Fibroblast of villous mesenchyme (primary cell): ENCODE measurements at regions not wholly inside any gene's neighbourhood (a gene's known extent, or its start where the extent isn't known, plus 50 kb on each side); places are given as distances from the start of the nearest gene placed in this dataset.

Experiments
- DNase-seq: peaks from one replicate; pipeline ENCODE4 v3.0.0-alpha.2; 2010; ENCODE audit warnings: low read depth
- H3K4me3 ChIP-seq: 2 replicates; pipeline ENCODE4 v1.5.1; 2011; ENCODE audit warnings: low read depth, mild to moderate bottlenecking, low read length
- TF ChIP-seq, protein P1 (sequence below): IDR thresholded peaks from 2 replicates; pipeline ENCODE4 v1.5.1; 2012; ENCODE audit warnings: low read depth, mild to moderate bottlenecking, low read length; ENCODE audit not compliant: insufficient read depth

- no peak for DNase-seq
- TF ChIP-seq, protein P1, sequence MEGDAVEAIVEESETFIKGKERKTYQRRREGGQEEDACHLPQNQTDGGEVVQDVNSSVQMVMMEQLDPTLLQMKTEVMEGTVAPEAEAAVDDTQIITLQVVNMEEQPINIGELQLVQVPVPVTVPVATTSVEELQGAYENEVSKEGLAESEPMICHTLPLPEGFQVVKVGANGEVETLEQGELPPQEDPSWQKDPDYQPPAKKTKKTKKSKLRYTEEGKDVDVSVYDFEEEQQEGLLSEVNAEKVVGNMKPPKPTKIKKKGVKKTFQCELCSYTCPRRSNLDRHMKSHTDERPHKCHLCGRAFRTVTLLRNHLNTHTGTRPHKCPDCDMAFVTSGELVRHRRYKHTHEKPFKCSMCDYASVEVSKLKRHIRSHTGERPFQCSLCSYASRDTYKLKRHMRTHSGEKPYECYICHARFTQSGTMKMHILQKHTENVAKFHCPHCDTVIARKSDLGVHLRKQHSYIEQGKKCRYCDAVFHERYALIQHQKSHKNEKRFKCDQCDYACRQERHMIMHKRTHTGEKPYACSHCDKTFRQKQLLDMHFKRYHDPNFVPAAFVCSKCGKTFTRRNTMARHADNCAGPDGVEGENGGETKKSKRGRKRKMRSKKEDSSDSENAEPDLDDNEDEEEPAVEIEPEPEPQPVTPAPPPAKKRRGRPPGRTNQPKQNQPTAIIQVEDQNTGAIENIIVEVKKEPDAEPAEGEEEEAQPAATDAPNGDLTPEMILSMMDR: no peak
- H3K4me3 ChIP-seq: no peak overlapping the region
Observed at GRCh38 chrX:42260854-42261253, 337.5 kb upstream of the CASK start.

GRCh38 chrX:42248226-42248625, 324.9 kb upstream of the CASK start:
- H3K4me3 ChIP-seq: no peak overlapping the region
- DNase-seq: peak; percentile 5
- TF ChIP-seq, protein P1: no peak

- DNase-seq: peak; percentile 58
- TF ChIP-seq, protein P1: no peak
- peak overlapping the region; percentile 49 for H3K4me3 ChIP-seq
Observed at GRCh38 chrX:42247241-42247640, 323.9 kb upstream of the CASK start.

DNA sequence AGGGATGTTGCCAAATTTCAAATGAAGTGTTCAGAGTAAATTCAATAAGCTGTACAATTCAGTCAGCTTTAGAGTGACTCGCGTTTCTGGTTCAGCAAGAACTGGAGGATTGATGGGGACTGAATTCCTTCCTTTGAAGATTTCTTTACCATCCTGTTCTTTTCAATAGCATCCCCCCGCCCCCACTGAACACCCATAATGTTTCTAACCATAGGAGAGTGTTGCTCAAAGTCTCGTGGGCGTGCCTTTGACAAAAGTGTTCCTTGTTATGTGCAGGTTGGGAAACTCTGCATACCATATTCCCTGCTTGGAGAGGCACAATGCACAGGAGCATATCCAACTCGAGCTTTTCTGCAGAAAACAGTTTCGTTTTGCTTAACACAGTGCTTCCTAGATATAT, 323.5 kb upstream of the CASK start:
- H3K4me3 ChIP-seq: peak overlapping the region; percentile 49
- DNase-seq: no peak
- TF ChIP-seq, protein P1: no peak

- H3K4me3 ChIP-seq: no peak overlapping the region
- TF ChIP-seq, protein P1: no peak
- no peak for DNase-seq
Observed at GRCh38 chrX:42242004-42242403, 318.6 kb upstream of the CASK start.

- DNase-seq: no peak
- H3K4me3 ChIP-seq: no peak overlapping the region
- TF ChIP-seq, protein P1: no peak
Observed at GRCh38 chrX:42241421-42241820, 318.1 kb upstream of the CASK start.

GRCh38 chrX:42237956-42238355, 314.6 kb upstream of the CASK start:
- peak; percentile 23 for DNase-seq
- no peak overlapping the region for H3K4me3 ChIP-seq
- TF ChIP-seq, protein P1: no peak
